22Rv1 (cell line): ENCODE measurements at regions not wholly inside any gene's neighbourhood (a gene's known extent, or its start where the extent isn't known, plus 50 kb on each side); places are given as distances from the start of the nearest gene placed in this dataset.

Experiments
- H3K27ac ChIP-seq: fragments of 450-650 bp; 2 replicates; pipeline ENCODE4 v1.5.1; 2017
- CTCF ChIP-seq: fragments of 450-650 bp; IDR thresholded peaks from 2 replicates; pipeline ENCODE4 v1.5.1; 2017; ENCODE audit warnings: mild to moderate bottlenecking
- ZFX ChIP-seq: fragments of 450-650 bp; IDR thresholded peaks from 2 replicates; pipeline ENCODE4 v1.6.1; 2017; ENCODE audit warnings: antibody characterized with exemption, borderline replicate concordance

- H3K27ac ChIP-seq = no peak overlapping the region
- TF ChIP-seq CTCF (no peak), ZFX (no peak)
These were observed 185.8 kb upstream of the PLD5 start for GRCh38 chr1:242710286-242710685.

DNA sequence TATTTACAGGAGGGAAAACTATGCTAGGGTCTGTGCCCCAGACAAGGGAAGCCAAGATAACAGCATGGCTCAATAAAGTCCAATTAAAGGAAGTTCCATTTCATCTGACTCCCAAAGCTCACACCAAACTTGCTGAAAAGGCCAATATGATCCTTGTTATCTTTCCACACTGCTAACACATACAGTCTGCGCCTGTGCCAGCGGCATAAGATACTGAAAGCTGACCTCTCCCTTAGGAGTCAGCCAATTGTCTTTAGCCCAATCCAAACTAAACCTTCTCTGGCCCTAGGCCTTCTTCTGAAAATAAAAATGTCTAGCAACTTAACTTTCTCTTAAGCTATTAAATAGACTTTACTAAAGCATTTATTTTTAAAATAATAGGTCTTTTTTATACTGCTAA, 179.0 kb upstream of the PLD5 start:
- TF ChIP-seq ZFX = no peak
- TF ChIP-seq CTCF = no peak
- no peak overlapping the region for H3K27ac ChIP-seq

GRCh38 chr1:242692988-242693387, 168.5 kb upstream of the PLD5 start:
- no peak overlapping the region for H3K27ac ChIP-seq

DNA sequence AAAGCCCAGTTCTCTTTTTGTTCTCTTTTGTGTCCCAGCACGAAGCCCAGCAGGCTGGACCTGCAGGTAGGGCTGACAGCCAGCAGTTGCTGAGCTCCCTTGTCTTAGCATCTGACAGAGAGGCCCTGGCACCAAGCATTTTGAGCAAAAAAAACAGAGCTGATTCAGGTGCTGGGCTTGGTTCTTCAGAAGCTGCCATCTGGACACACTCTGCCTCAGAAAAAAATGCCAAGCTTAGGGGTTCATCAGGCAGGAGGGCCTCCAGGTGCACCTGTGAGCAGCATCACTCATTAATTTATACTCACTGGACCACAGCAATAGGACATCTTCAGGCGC, 167.1 kb upstream of the PLD5 start:
- TF ChIP-seq ZFX = no peak
- TF ChIP-seq CTCF = no peak
- H3K27ac ChIP-seq = no peak overlapping the region

More at GRCh38 chr1:242692988-242693387, 168.5 kb upstream of the PLD5 start:
- TF ChIP-seq ZFX (no peak), CTCF (no peak)

DNA sequence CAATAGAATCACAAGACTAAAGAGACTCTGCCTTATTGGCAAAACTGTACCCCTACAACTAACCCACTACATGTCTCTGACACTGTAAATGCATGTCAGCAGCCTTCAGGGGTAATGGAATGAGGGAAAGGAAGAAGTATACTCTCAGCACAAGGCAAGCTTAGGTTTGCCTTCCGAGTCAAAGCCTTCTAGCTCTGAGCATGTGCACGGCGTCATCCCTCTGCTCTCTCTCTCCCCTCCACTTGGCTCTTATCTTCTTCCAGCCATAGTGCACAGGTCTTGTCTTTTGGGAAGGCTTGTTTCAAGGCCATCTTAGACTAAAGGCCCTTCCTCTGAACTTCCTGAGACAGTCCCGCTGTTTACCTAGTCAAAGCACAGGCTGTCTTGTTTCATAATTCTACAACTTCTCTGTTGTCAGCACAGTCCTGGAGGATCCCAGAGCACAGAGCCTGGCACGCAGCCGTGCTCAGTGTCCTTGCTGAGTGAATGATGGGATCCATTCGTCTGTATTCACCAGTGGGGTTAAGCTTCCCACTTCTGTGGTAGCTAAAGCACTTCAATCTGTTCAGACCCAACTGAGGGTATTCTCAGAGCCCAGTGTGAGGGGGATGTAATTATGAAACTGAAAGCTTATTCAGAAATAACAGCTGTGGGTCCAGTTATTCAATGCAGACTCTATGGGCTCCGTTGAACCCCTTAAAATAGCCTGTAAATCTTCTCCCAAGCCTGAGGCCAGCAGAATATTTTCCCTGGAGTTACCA, 166.5 kb upstream of the PLD5 start:
- H3K27ac ChIP-seq = no peak overlapping the region
- no peak for TF ChIP-seq CTCF
- no peak for TF ChIP-seq ZFX

DNA sequence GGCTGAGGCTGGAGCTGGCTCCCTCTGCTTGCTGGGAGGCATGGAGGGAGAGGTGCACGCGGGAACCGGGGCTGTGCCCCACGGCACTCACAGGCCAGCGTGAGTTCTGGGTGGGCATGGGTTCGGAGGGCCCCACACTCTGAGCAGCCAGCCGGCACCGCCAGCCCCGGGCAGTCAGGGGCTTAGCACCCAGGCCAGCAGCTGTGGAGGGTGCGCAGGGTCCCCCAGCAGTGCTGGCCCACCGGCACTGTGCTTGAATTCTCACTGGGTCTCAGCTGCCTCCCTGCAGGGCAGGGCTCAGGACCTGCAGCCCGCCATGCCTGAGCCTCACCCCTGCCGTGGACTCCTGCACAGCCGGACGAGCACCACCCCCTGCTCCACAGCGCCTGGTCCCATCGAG, 164.9 kb upstream of the PLD5 start:
- TF ChIP-seq CTCF = no peak
- TF ChIP-seq ZFX = no peak
- no peak overlapping the region for H3K27ac ChIP-seq

DNA sequence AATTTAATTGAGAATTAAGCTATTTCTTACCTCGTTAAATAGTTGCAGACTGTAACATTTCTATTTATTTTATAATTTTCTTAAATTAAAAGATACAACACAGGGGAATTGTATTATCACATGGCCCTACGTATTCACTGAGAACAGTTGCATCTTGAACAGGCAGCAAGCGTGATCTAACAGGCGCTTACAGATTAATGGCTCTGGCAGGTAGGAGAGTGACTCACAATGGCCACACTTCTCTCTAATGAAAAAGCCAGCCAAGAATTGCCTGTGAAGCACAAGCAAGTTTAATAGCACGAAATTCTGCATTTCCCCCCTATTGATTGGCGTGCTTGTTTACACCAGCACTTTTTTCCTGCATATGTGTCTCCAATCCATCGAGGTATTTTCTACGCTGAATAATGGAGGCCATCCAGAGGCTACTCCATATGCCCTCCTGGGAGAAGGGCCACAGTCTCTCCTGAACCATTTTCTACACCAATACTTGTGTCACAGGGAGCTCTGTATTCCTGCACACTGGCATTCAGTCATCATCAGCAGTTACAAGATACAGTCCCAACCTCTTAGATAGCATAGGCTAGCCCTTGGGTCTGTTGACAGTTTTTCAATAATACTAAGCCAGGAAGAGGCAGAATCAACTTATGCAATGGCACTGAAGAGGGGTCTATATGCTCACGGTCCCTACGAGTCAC, 150.6 kb upstream of the PLD5 start:
- TF ChIP-seq ZFX (no peak), CTCF (no peak)
- H3K27ac ChIP-seq = no peak overlapping the region
